HFF-Myc (cell line): ENCODE measurements at regions not wholly inside any gene's neighbourhood (a gene's known extent, or its start where the extent isn't known, plus 50 kb on each side); places are given as distances from the start of the nearest gene placed in this dataset.

Experiments
- DNase-seq: peaks from one replicate; pipeline ENCODE4 v3.0.0-alpha.2; 2011; ENCODE audit warnings: low read depth; ENCODE audit errors: extremely low read depth
- H3K4me3 ChIP-seq: replicated peaks from 2 replicates; pipeline ENCODE4 v1.5.1; 2011; ENCODE audit warnings: low read depth, mild to moderate bottlenecking, control low read depth, low read length
- CTCF ChIP-seq: IDR thresholded peaks from 2 replicates; pipeline ENCODE4 v1.5.1; 2012; ENCODE audit warnings: mild to moderate bottlenecking, low read depth, low read length, control low read depth; ENCODE audit errors: missing control alignments

GRCh38 chr2:9083287-9083686 lies 79.8 kb upstream of the MBOAT2 start:
- TF ChIP-seq CTCF = no peak
- no peak for DNase-seq
- H3K4me3 ChIP-seq = no peak overlapping the region

GRCh38 chr2:9082158-9082557 lies 78.7 kb upstream of the MBOAT2 start:
- no peak for DNase-seq
- no peak for TF ChIP-seq CTCF
- H3K4me3 ChIP-seq = no peak overlapping the region

- H3K4me3 ChIP-seq = no peak overlapping the region
- TF ChIP-seq CTCF = no peak
- DNase-seq = no peak
Measured at GRCh38 chr2:9081750-9082149, 78.3 kb upstream of the MBOAT2 start.

- TF ChIP-seq CTCF = no peak
- no peak for DNase-seq
- no peak overlapping the region for H3K4me3 ChIP-seq
Measured at GRCh38 chr2:9078405-9078804, 74.9 kb upstream of the MBOAT2 start.

GRCh38 chr2:9077691-9078090 lies 74.2 kb upstream of the MBOAT2 start:
- TF ChIP-seq CTCF = no peak
- no peak overlapping the region for H3K4me3 ChIP-seq
- no peak for DNase-seq

GRCh38 chr2:9076755-9077154 lies 73.3 kb upstream of the MBOAT2 start:
- no peak overlapping the region for H3K4me3 ChIP-seq
- no peak for TF ChIP-seq CTCF
- DNase-seq = no peak

GRCh38 chr2:9076210-9076609 lies 72.7 kb upstream of the MBOAT2 start:
- no peak for TF ChIP-seq CTCF

More at GRCh38 chr2:9076210-9076609, 72.7 kb upstream of the MBOAT2 start:
- no peak for DNase-seq
- no peak overlapping the region for H3K4me3 ChIP-seq
